HG03575 (cell line): ENCODE measurements at regions not wholly inside any gene's neighbourhood (a gene's known extent, or its start where the extent isn't known, plus 50 kb on each side); places are given as distances from the start of the nearest gene placed in this dataset.
"Not testable (repeated sequence)": the region's sequence is repeated elsewhere in the genome, so short reads cannot be mapped to it uniquely, and the experiment has no call there.

Experiments
- ATAC-seq: cut with Tn5 transposase; IDR thresholded peaks from one replicate; pipeline ENCODE4 v1.9.1; 2021; ENCODE audit not compliant: unreplicated experiment, insufficient number of reproducible peaks, low FRiP score; ENCODE audit errors: extremely low read depth

- no peak for ATAC-seq
These were observed 120.9 kb upstream of the GRID2 start for GRCh38 chr4:92182736-92183407.

- no peak for ATAC-seq
These were observed 119.9 kb upstream of the GRID2 start for GRCh38 chr4:92183825-92184224.

GRCh38 chr4:92184566-92184965, 119.2 kb upstream of the GRID2 start:
- no peak for ATAC-seq

GRCh38 chr4:92186239-92186638, 117.5 kb upstream of the GRID2 start:
- no peak for ATAC-seq

GRCh38 chr4:92189146-92189545, 114.6 kb upstream of the GRID2 start:
- no peak for ATAC-seq

- ATAC-seq = no peak
These were observed 105.1 kb upstream of the GRID2 start for GRCh38 chr4:92198711-92199110.

- no peak for ATAC-seq
These were observed 104.6 kb upstream of the GRID2 start for GRCh38 chr4:92199135-92199534.

GRCh38 chr4:92210906-92211305, 92.9 kb upstream of the GRID2 start:
- ATAC-seq = no peak

GRCh38 chr4:92215476-92215875, 88.3 kb upstream of the GRID2 start:
- ATAC-seq = no peak

- no peak for ATAC-seq
These were observed 72.3 kb upstream of the GRID2 start for GRCh38 chr4:92231511-92231910.

- ATAC-seq = no peak
These were observed 71.2 kb upstream of the GRID2 start for GRCh38 chr4:92232566-92232965.

- no peak for ATAC-seq
These were observed 69.2 kb upstream of the GRID2 start for GRCh38 chr4:92234393-92235176.

- ATAC-seq = no peak
These were observed 68.0 kb upstream of the GRID2 start for GRCh38 chr4:92235731-92236130.

- ATAC-seq = no peak
These were observed 66.9 kb upstream of the GRID2 start for GRCh38 chr4:92236877-92237276.

GRCh38 chr4:92237559-92237958, 66.2 kb upstream of the GRID2 start:
- no peak for ATAC-seq

GRCh38 chr4:92241094-92241493, 62.7 kb upstream of the GRID2 start:
- ATAC-seq = no peak

GRCh38 chr4:92246384-92246783, 57.4 kb upstream of the GRID2 start:
- ATAC-seq = no peak

- no peak for ATAC-seq
These were observed 54.2 kb upstream of the GRID2 start for GRCh38 chr4:92249541-92249940.

GRCh38 chr4:92251711-92252110, 52.1 kb upstream of the GRID2 start:
- ATAC-seq = no peak

- not testable (repeated sequence) for ATAC-seq
These were observed 51.4 kb upstream of the GRID2 start for GRCh38 chr4:92252358-92252757.

GRCh38 chr4:92252846-92253245, 50.9 kb upstream of the GRID2 start:
- no peak for ATAC-seq
